NCI-H2227 (cell line): ENCODE measurements at regions not wholly inside any gene's neighbourhood (a gene's known extent, or its start where the extent isn't known, plus 50 kb on each side); places are given as distances from the start of the nearest gene placed in this dataset.
"Not testable (repeated sequence)": the region's sequence is repeated elsewhere in the genome, so short reads cannot be mapped to it uniquely, and the experiment has no call there.

Experiments
- DNase-seq: peaks from one replicate; lab custom pipeline; 2025; ENCODE audit not compliant: unreplicated experiment; lab: John Stamatoyannopoulos, UW

- no peak for DNase-seq
These were observed 93.9 kb upstream of the C1QTNF7 start for GRCh38 chr4:15333692-15334633.

- DNase-seq: no peak
These were observed 91.2 kb upstream of the C1QTNF7 start for GRCh38 chr4:15336410-15337167.

- DNase-seq: not testable (repeated sequence)
These were observed 90.6 kb upstream of the C1QTNF7 start for GRCh38 chr4:15337168-15337657.

- no peak for DNase-seq
These were observed 88.1 kb upstream of the C1QTNF7 start for GRCh38 chr4:15339737-15340136.

GRCh38 chr4:15340332-15340731, 87.5 kb upstream of the C1QTNF7 start:
- DNase-seq: no peak

GRCh38 chr4:15340902-15341732, 86.7 kb upstream of the C1QTNF7 start:
- DNase-seq: no peak

GRCh38 chr4:15341733-15342300, 86.0 kb upstream of the C1QTNF7 start:
- no peak for DNase-seq

GRCh38 chr4:15343000-15343399, 84.8 kb upstream of the C1QTNF7 start:
- no peak for DNase-seq

GRCh38 chr4:15343581-15343980, 84.3 kb upstream of the C1QTNF7 start:
- no peak for DNase-seq

- DNase-seq: no peak
These were observed 83.8 kb upstream of the C1QTNF7 start for GRCh38 chr4:15344041-15344440.

GRCh38 chr4:15345134-15345533, 82.7 kb upstream of the C1QTNF7 start:
- DNase-seq: no peak

GRCh38 chr4:15348236-15348635, 79.6 kb upstream of the C1QTNF7 start:
- no peak for DNase-seq

GRCh38 chr4:15348695-15349094, 79.1 kb upstream of the C1QTNF7 start:
- DNase-seq: no peak

GRCh38 chr4:15349531-15349935, 78.3 kb upstream of the C1QTNF7 start:
- no peak for DNase-seq

- DNase-seq: no peak
These were observed 77.9 kb upstream of the C1QTNF7 start for GRCh38 chr4:15349965-15350364.

- no peak for DNase-seq
These were observed 75.3 kb upstream of the C1QTNF7 start for GRCh38 chr4:15352524-15352923.

- no peak for DNase-seq
These were observed 74.6 kb upstream of the C1QTNF7 start for GRCh38 chr4:15353207-15353606.

- DNase-seq: no peak
These were observed 73.2 kb upstream of the C1QTNF7 start for GRCh38 chr4:15354371-15355297.

GRCh38 chr4:15361529-15361928, 66.3 kb upstream of the C1QTNF7 start:
- no peak for DNase-seq

GRCh38 chr4:15362541-15362940, 65.3 kb upstream of the C1QTNF7 start:
- DNase-seq: no peak
